Activated CD4-positive, alpha-beta T cell treated with anti-CD3 and anti-CD28 coated beads, Interleukin-2, Interleukin-4, amounts not matched to agents 100 ng/mL and 50 ng/mL, durations not matched to agents 16 hours and 8 hours (primary cell): ENCODE measurements at regions not wholly inside any gene's neighbourhood (a gene's known extent, or its start where the extent isn't known, plus 50 kb on each side); places are given as distances from the start of the nearest gene placed in this dataset.
A peak's percentile ranks its signal among the peaks of the same experiment; 100 is the strongest.

Experiments used
- DNase-seq: peaks from one replicate; pipeline ENCODE4 v3.0.0-alpha.2; 2020; ENCODE audit warnings: low spot score

- DNase-seq, result no peak
These were observed 284.5 kb downstream of the ZNF608 start for GRCh38 chr5:124461941-124462340.

GRCh38 chr5:124461157-124461556 lies 285.3 kb downstream of the ZNF608 start:
- DNase-seq, result no peak

GRCh38 chr5:124460642-124461041 lies 285.8 kb downstream of the ZNF608 start:
- no peak for DNase-seq

GRCh38 chr5:124459984-124460383 lies 286.5 kb downstream of the ZNF608 start:
- no peak for DNase-seq

GRCh38 chr5:124457901-124458300 lies 288.5 kb downstream of the ZNF608 start:
- no peak for DNase-seq

- DNase-seq, result no peak
These were observed 289.3 kb downstream of the ZNF608 start for GRCh38 chr5:124457101-124457500.

- no peak for DNase-seq
These were observed 290.2 kb downstream of the ZNF608 start for GRCh38 chr5:124456249-124456648.

GRCh38 chr5:124454081-124454480 lies 292.4 kb downstream of the ZNF608 start:
- DNase-seq, result no peak

- DNase-seq, result peak; percentile 19
These were observed 293.0 kb downstream of the ZNF608 start for GRCh38 chr5:124453221-124454051.

GRCh38 chr5:124452412-124452811 lies 294.0 kb downstream of the ZNF608 start:
- DNase-seq, result no peak

- no peak for DNase-seq
These were observed 294.6 kb downstream of the ZNF608 start for GRCh38 chr5:124451721-124452383.

GRCh38 chr5:124446120-124446519 lies 300.3 kb downstream of the ZNF608 start:
- DNase-seq, result no peak

- no peak for DNase-seq
These were observed 301.3 kb downstream of the ZNF608 start for GRCh38 chr5:124445070-124445619.

- peak; percentile 39 for DNase-seq
These were observed 302.2 kb downstream of the ZNF608 start for GRCh38 chr5:124444147-124444775.

- no peak for DNase-seq
These were observed 306.0 kb downstream of the ZNF608 start for GRCh38 chr5:124440471-124440870.

- no peak for DNase-seq
These were observed 306.8 kb downstream of the ZNF608 start for GRCh38 chr5:124439609-124440008.

- DNase-seq, result no peak
These were observed 307.5 kb downstream of the ZNF608 start for GRCh38 chr5:124438903-124439281.

- DNase-seq, result no peak
These were observed 308.2 kb downstream of the ZNF608 start for GRCh38 chr5:124438026-124438902.

GRCh38 chr5:124436294-124436693 lies 310.1 kb downstream of the ZNF608 start:
- DNase-seq, result no peak

- no peak for DNase-seq
These were observed 313.3 kb downstream of the ZNF608 start for GRCh38 chr5:124433170-124433569.

GRCh38 chr5:124421584-124421983 lies 324.9 kb downstream of the ZNF608 start:
- no peak for DNase-seq

GRCh38 chr5:124420952-124421351 lies 325.5 kb downstream of the ZNF608 start:
- DNase-seq, result no peak
